Left cardiac atrium (tissue), 4 donors: ENCODE measurements at regions not wholly inside any gene's neighbourhood (a gene's known extent, or its start where the extent isn't known, plus 50 kb on each side); places are given as distances from the start of the nearest gene placed in this dataset.
A peak's percentile ranks its signal among the peaks of the same experiment; 100 is the strongest.
"Not testable (repeated sequence)": the region's sequence is repeated elsewhere in the genome, so short reads cannot be mapped to it uniquely, and the experiment has no call there.

Experiments
- ATAC-seq, 2 donors: fragments of 200-7000 bp; cut with Tn5 transposase; one replicate each; pipeline ENCODE4 v1.9.1; 2020; ENCODE audit warnings: mild to moderate bottlenecking in 2 of 2, moderate library complexity in 2 of 2
- DNase-seq: peaks from one replicate; pipeline ENCODE4 v3.0.0-alpha.2; 2020
- intact Hi-C, 2 donors: fragments of 100-400 bp; cut with DNase I; formaldehyde crosslinking; loops; one replicate each; pipeline versions ENCODE4 v1.14.1 to v1.15.1; 2022 to 2023
- donor health status: DM: no; HTN: yes; CAD: no.
- donor health status: DM: no; HTN: yes; CAD: no; lungs with severe emphysema.
- donor health status: DM: yes; HTN: yes; CAD: no.
- donor health status: Dilated cardiomyopathy.

DNA sequence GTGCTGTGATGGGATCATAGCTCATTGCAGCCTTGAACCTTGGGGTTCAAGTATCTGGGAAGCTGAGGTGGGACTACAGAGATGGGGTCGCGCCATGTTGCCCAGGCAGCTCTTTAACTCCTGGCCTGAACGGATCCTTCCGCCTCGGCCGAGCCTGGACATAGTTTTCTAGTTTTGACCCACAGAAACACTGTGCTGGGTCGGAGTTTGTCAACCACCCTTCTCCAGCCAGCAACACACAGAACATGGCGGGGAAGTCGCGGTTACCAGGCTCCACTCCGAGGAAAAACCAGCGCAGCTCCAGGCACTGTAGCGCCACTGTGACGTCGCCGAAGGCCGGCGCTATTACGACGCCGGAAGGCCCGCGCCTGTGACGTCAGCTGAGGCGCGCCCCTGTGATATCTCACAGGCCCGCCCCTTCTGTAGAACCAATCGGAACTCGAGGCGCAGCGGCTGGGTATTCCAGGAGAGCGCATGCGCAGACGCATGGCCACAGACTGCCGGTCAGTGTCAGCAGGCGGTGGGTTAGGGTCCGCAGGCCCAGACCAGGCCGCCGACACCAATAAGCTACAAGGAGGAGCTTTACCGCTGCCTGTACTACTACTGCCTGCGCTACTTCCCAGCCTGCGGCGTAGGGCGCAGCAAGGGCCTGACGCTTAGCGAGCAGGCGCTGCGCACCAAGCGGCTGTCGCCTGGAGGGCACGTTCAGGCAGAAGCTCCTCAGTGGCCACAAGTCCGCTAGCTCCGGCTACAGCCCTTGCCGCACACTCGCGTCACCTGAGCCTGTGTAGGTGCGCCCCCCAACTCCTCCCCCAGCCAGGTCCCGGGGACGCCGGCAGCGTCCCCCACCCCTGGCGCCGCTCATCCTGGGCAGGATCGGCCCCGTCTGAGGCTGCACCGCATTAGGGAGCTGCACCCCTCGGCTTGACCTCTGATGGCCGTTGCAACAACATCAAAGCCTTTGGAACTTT lies 135.2 kb upstream of the KCTD7 start:
- DNase-seq (peak; percentile 99), ATAC-seq (peak; percentile 99)
- intact Hi-C loops, result loop anchor here in 1 of 2 donors (10.0 kb wide), 1 partner anchor 349 kb away; no protein-coding TSS in a partner anchor

DNA sequence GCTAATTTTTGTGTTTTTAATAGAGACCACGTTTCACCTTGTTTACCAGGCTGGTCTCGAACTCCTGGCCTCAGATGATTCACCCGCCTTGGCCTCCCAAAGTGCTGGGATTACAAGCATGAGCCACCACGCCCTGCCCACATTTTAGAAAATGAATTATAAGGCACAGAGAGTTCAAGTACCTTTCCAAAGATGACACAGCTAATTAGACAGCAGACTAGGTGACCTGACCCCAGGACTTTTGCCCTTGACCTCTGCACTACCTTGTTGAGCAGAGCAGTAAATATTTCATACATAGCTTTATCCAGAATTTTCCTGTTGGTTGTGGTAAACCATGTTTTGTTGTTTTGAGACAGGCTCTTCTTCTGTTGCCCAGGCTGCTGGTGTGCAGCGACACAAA lies 131.3 kb upstream of the KCTD7 start:
- ATAC-seq, result no peak
- intact Hi-C loops, result loop anchor here in 1 of 2 donors (10.0 kb wide), 1 partner anchor 353 kb away; no protein-coding TSS in a partner anchor

DNA sequence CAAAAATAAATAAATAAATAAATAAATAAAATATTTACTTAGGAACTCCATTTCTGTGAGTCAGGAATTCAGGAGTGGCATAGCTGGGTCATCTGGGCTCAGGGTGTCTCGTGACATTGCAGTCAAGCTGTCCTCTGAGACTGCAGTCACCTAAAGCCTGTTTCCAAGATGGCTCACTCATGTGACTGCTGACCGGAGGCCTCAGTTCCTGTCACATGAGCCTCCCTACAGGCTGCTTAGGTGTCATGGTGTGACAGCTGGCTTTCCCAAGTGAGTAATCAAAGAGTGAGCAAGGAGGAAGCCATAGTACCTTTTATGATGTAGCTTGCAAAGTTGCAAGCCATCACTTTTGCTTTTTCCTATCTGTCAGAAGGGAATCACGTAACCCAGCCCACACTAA lies 128.6 kb upstream of the KCTD7 start:
- intact Hi-C loops, result no loop called here
- ATAC-seq (no peak), DNase-seq (no peak)

More for the DNA sequence above, 131.3 kb upstream of the KCTD7 start:
- DNase-seq, result no peak

DNA sequence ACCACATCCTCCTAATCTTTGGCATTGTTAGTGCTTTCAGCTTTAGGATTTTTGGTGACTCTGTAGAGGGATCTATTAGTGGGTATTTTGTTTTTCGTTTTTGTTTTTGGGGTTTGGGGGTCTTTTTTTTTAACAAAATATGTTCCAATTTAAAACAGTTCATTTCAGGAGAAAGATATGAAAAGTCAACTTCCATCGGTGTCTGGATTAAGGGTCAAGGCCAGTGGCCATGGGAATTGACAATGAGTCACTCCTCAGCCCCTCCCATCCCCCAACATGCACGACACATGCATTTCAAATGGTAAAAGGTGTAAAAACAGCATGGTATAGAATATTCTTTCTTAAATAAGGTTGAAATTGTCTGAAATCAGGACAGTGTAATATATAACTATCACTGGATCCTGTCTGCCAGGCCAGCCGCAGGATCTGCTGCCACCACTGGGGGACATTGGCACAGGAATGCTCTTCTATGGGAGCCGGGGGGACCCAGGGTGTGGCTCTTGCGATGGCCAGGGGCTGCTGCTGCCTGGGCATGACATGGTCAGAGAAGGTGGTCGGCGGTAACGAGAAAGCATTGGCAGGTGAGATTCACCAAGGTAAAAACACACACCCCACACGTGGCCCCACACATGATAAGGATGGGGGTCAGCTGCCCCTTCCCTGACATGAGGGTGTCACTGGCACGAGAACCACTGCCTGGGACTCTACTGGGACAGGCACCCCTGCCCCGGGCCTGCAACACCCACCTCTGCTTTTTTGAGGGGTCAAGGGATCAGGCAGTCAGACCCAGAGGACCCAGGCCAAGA lies 126.2 kb upstream of the KCTD7 start:
- intact Hi-C loops, result no loop called here
- ATAC-seq, result no peak

DNA sequence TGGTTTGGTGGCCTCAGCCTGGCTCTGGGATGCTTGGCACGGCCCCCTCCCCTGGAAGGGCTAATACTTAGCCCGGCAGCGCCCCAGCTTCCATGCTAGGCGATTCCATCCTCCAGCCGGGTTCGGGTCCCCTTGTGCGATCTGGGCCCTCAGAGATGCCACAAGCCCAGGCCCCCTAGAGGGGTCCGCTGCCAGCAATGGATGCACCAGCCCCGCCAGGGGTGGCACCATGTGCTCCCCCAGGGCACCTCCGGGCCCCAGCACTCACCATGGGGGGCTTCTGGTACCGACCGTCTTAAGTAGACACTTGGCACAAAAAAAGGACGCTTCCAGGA lies 125.7 kb upstream of the KCTD7 start:
- ATAC-seq (no peak), DNase-seq (no peak)
- intact Hi-C loops, result no loop called here

More for the DNA sequence above, 126.2 kb upstream of the KCTD7 start:
- no peak for DNase-seq

DNA sequence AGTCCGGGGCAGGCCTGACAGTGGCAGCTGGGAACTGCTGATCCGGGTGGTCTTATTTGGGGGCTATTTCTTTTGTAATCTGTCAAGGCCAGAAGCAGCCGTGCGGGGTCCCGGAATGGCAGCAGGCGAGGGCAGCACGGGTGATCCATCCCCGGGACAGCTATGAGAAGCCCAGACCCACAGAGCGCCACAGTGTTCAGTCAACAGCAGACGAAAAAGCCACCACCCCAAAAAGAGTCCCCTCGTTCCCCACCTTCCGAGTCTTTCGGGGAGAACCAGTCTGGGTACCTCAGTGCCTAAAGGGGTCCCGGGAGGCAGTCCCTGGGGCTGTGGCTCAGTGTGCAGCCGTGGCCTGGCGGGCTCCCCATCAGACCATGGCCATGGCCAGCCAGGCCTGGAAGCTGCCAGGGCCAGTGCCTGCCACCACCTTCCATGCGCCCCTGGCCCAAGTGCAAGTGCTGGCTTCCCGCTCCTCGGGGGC lies 125.1 kb upstream of the KCTD7 start:
- DNase-seq (no peak), ATAC-seq (no peak)
- intact Hi-C loops, result no loop called here

DNA sequence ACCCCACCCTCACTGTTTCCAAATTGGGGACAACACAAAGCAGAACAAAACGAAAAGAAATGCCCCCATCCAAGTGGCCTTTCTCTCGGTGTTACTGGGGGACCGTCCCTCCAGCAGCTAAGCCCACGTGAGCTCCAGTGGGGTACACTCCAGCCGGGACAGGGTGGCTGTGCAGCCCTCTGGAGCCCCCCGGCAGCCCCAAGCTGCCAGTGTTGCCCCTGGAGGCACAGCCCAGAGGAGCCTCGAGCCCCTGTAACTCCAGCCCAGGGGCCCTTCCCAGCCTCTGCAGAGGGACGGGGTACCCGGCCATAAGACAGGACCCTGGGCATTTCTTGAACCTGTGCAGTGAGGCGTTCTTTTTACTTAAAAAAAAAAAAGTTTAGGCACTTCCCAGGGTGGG lies 124.5 kb upstream of the KCTD7 start:
- DNase-seq (peak; percentile 4), ATAC-seq (no peak)
- intact Hi-C loops, result no loop called here

DNA sequence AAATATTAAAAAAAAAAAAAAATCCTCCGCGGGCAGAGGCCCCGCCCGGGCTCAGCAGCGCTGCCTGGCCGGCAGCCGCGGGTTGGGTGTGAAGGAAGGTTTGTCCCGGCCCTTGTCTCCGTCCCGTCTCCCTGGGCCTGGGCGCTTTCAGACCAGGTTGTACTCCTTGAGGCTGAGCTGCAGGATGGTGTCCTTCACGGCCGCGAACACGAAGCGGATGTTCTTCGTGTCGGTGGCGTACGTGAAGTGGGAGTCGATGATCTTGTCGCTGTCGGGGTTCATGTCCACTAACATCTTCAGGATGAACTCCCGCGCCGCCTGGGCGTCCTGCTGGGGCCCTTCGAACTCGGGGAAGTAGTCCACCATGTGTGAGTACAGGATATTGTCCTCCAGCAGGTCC lies 123.7 kb upstream of the KCTD7 start:
- no peak for ATAC-seq
- DNase-seq, result peak; percentile 18
- intact Hi-C loops, result no loop called here

DNA sequence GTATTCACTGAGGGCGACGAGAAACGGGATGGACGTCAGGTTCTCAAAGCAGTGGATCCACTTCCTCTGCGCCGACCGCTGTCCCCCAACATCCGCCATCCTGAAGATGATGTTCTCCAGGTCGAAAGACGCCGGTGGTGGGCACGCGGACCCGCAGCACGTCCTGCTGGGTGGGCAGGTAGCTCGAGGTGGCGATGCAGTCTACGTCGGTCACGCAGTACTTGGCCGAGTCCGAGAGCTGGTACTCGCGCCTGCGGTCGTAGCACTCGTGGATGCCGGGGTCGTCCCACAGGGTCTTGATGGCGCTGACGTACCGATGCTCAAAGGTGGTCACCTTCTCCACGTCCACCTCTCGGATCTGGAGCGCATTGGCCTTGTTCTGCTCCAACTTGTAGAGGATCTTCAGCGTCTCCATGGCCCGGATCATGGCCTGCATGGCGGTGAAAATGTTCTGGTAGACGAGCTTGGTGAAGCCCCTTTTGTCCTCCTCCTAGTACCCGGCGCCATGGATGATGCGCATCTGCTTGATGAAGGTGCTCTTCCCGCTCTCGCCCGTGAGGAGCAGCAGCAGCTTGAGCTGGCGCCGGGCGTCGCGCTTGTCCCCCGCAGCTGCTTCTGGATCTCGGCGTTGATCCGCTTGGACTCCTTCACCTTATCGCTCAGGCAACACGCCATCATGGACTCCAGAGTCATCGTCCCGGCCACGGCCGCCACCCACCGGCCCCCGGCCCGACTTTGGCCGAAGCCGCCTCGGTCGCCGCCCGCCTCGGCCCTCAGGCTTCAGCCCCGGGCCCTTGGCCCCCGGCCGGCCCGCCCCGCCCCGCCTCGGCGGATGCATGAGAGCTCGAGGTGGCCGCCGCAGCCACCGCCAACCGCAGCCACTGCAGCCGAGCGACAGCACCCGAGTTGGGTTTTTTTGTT lies 122.9 kb upstream of the KCTD7 start:
- peak; percentile 31 for DNase-seq
- intact Hi-C loops, result no loop called here

DNA sequence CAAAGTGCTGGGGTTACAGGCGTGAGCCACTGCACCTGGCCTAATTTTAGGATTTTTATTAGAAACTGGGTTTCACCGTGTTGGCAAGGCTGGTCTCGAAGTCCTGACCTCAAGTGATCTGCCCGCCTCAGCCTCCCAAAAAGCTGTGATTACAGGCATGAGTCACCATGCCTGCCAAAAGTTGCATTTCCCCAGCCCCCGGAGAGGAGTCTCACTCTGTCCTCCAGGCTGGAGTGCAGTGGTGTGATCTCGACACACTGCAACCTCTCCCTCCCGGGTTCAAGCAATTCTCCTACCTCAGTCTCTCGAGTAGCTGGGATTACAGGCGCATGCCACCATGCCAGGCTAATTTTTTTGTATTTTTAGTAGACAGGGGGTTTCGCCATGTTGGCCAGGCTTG lies 122.0 kb upstream of the KCTD7 start:
- peak; percentile 21 for DNase-seq
- ATAC-seq, result peak in 1 of 2 donors; percentile 19
- intact Hi-C loops, result not testable (repeated sequence)

More for the DNA sequence above, 122.9 kb upstream of the KCTD7 start:
- peak; percentile 31 to 52 for ATAC-seq

DNA sequence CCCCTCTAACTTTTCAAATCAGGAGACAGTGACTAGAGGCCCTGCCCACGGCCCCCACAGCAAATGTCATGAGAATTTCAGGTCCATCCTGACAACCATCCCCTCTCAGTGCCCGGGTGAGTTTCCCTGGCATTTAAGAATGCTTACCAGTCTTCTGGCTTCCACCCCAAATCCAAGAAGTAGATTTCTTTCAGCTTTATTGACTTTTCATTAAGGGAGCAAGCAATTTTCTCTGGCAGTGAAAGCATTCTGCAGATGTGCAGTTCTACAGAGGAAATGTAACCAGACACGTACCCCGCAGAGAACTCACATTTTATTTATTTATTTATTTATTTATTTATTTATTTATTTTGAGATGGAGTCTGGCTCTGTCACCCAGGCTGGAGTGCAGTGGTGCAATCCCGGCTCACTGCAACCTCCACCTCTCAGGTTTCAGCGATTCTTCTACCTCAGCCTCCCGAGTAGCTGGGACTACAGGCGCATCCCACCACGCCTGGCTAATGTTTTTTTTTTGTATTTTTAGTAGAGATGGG lies 120.9 kb upstream of the KCTD7 start:
- ATAC-seq (no peak), DNase-seq (no peak)
- intact Hi-C loops, result no loop called here

DNA sequence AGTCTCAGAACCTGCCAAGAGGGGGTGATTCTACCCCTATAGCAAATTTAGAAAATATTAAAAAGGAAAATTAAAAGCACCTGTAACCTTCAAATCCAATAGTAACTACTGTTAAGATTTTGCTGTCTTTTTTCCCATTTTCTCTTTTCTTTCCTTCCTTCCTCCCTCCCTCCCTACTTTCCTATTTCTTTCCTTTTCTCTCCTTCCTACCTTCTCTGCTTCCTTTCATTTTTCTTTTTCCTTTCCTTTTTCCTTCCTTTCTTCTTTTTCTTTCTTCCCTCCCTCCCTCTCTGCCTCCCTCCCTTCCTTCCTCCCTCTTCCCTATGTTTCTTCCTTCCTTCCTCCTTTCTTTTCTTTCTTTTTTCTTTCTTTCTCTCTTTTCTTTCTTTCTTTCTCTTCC lies 120.2 kb upstream of the KCTD7 start:
- DNase-seq (no peak), ATAC-seq (no peak)
- intact Hi-C loops, result no loop called here

DNA sequence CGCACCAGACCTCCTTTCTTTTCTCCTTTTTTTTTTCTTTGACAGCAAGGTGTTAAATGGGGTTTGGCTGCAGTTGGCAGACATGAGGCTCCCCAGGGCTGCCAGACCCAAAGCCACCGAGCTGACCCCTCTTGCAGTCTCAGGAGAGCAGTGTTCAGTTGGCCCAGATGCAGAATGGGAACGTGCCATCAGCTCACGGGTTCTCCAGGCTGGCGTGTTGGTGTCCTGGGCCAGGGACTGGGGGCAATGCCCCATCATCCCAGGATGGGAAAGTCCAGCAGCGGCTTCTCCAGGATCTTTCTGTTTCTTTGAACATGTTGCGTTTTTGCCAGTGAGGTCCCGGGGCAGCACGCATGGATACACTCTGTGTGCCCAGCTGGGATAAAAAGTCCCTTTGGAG lies 114.6 kb upstream of the KCTD7 start:
- ATAC-seq (no peak), DNase-seq (no peak)
- intact Hi-C loops, result no loop called here

DNA sequence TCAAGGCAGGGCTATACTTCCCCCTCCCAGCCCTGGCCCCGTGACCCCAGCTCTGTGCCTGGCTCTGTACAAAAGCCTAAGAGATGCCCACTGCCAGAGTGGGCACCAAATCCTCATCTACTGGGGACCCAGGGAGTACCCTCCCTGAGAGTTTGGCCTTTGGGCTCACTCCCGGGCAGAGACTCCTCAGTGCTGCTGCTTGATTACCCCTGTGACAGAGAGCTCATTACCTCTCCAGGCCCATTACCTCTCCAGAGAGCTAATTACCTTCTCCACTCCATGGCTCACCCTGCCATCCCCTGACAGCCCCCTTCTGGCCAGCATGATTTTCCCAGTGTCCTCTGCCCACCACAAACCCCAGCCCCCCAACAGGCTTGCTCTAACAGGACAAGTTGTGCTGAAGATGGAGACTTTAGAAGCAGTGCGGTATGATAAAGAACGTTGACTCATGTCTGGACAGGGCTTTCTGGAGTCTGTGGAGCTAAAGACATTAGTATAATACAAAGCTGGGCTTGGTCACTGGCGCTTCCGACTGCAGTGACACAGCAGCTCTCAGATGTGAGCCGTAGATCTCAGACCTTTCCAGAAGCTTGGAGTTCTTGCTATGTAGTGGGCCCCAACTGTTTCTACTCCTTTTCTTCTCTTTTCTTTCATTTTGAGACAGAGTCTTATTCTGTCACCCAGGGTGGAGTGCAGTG lies 111.3 kb upstream of the KCTD7 start:
- ATAC-seq (no peak), DNase-seq (no peak)
- intact Hi-C loops, result no loop called here

DNA sequence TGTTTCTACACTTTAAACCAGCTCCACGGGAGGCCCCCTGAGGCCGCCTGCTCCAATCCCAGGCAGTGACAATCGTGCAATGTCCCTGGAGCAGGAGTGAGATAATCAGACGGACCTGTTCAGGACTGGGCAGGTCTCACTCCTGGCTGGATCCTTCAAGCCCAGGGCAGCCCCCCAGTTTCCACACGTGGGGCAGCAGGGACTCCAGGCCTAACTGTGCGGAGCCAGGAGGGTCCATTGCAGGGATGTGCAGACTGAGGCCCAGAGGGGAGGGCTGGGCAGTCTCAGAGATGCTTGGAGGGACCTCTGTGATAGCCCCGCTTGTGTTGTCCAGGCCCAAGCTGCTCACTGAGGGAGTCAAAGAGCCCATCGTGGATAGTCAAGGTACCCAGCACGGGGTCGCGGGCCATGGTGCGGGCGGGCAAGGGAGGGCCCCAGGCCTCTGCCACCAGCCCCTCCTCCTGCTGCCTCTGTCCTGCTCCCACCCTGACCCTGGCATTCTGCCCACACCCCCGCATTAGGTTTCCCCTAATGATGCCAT lies 110.5 kb upstream of the KCTD7 start:
- intact Hi-C loops, result no loop called here
- DNase-seq (no peak), ATAC-seq (no peak)

DNA sequence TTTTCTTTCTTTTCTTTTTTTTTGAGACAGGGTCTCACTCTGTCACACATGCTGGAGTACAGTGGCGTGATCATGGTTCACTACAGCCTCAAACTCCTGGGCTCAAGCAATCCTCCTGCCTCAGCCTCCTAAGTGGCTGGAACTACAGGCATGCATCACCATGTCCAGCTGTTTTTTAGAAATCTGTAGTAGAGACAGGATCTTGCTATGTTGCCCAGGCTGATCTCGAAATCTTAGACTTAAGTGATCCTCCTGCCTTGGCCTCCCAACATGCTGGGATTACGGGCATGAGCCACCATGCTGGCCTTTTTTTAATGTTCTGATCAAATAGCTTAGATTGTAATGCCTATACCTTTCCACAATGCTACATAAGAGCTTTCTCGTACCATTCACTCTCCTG lies 107.0 kb upstream of the KCTD7 start:
- ATAC-seq, result no peak

DNA sequence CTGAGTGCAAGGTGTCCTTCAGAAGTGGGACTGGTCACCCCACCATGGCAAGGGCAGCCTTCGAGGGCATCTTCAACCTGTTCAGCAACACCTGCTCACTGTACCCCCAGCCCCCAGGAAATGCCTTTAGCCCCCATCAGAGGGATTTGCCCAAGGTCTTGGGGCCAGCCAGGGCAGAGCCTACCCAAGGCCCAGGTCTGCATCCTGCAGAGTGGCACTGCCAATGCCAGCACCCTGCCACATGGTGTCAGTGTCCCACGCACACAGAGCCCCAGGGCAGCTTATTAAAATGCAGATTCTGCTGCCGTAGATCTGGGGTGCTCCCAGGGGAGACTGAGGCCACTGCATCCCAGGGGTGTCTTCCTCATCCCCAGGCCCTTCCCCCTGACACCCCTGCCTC lies 106.2 kb upstream of the KCTD7 start:
- intact Hi-C loops, result no loop called here
- ATAC-seq, result peak; percentile 29 to 37
- DNase-seq, result no peak

More for the DNA sequence above, 107.0 kb upstream of the KCTD7 start:
- intact Hi-C loops, result no loop called here
- no peak for DNase-seq

DNA sequence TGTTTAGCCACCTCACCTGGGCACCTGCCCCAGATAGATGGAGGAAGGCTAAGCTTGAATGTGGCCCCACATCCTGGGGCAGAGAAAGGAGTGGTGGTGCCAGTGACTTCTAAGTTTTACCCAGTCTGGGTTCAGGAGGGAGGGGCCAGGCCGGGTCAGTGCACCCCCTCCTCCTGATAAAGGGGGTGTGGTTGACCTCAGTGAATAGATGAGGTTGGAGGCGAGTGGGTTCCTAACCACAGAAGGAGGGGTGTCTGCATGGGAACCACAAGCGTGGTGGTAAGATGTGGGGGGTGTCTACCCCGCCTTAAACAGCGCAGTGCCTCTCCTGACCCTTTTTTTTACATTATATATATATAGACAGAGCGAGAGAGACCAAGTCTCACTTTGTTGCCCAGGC lies 105.3 kb upstream of the KCTD7 start:
- no peak for DNase-seq

More for the DNA sequence above, 105.3 kb upstream of the KCTD7 start:
- no peak for ATAC-seq
- intact Hi-C loops, result no loop called here
